Liver (tissue), 8 donors: ENCODE measurements at regions not wholly inside any gene's neighbourhood (a gene's known extent, or its start where the extent isn't known, plus 50 kb on each side); places are given as distances from the start of the nearest gene placed in this dataset.

ENCODE experiments used
- DNase-seq: peaks from one replicate; pipeline ENCODE4 v3.0.0-alpha.2; 2017; ENCODE audit warnings: low spot score
- H3K27ac ChIP-seq, 2 donors: one replicate each; pipeline ENCODE4 v1.7.0; 2013; ENCODE audit warnings: inconsistent platforms in 2 of 2, low read length in 2 of 2, control low read depth in 1 of 2, low read depth in 1 of 2, mild to moderate bottlenecking in 1 of 2
- H3K27me3 ChIP-seq, 4 donors: one replicate each; pipeline versions ENCODE4 v1.6.1 to v1.7.0; 2013; ENCODE audit warnings: low read length in 3 of 4, inconsistent platforms in 1 of 4, mild to moderate bottlenecking in 1 of 4, moderate library complexity in 1 of 4; ENCODE audit not compliant: control insufficient read depth in 4 of 4, insufficient read depth in 4 of 4
- H3K36me3 ChIP-seq, 4 donors: one replicate each; pipeline versions ENCODE4 v1.6.1 to v1.7.0; 2013; ENCODE audit warnings: low read length in 3 of 4, mild to moderate bottlenecking in 3 of 4, low read depth in 1 of 4, moderate library complexity in 1 of 4; ENCODE audit not compliant: control insufficient read depth in 4 of 4, insufficient read depth in 3 of 4
- H3K4me1 ChIP-seq, 4 donors: one replicate each; pipeline versions ENCODE4 v1.6.1 to v1.7.0; 2013; ENCODE audit warnings: low read length in 3 of 4, mild to moderate bottlenecking in 3 of 4, moderate library complexity in 1 of 4; ENCODE audit not compliant: control insufficient read depth in 4 of 4, insufficient read depth in 4 of 4
- H3K4me3 ChIP-seq, 3 donors: one replicate each; pipeline versions ENCODE4 v1.6.1 to v1.7.0; 2013; ENCODE audit warnings: low read length in 3 of 3, control low read depth in 1 of 3, low read depth in 1 of 3, mild to moderate bottlenecking in 1 of 3
- H3K9ac ChIP-seq, 2 donors: one replicate each; pipeline ENCODE4 v1.7.0; 2013; ENCODE audit warnings: low read length in 2 of 2, mild to moderate bottlenecking in 2 of 2, moderate library complexity in 2 of 2, control low read depth in 1 of 2, low read depth in 1 of 2
- H3K9me3 ChIP-seq, 4 donors: one replicate each; pipeline versions ENCODE4 v1.6.1 to v1.7.0; 2013; ENCODE audit warnings: low read length in 3 of 4; ENCODE audit not compliant: control insufficient read depth in 4 of 4
- CTCF ChIP-seq: fragments of 150-350 bp; IDR thresholded peaks from 2 replicates; pipeline ENCODE4 v1.5.1; 2017; ENCODE audit warnings: improper control_type of control experiment, low read depth, low read length; ENCODE audit not compliant: missing input control
- FOXA2 ChIP-seq: IDR thresholded peaks from 2 replicates; pipeline ENCODE4 v1.6.1; 2016; ENCODE audit warnings: antibody characterized with exemption
- GABPA ChIP-seq, 2 donors: IDR thresholded peaks in 1 of 2; conservative IDR thresholded peaks in 1 of 2; 2 replicates each; pipeline ENCODE4 v1.6.1; 2016; ENCODE audit warnings: antibody characterized with exemption in 2 of 2, mild to moderate bottlenecking in 1 of 2, moderate library complexity in 1 of 2
- HNF4A ChIP-seq, 2 donors: conservative IDR thresholded peaks; 2 replicates each; pipeline ENCODE4 v1.6.1; 2016; ENCODE audit warnings: antibody characterized with exemption in 2 of 2, mild to moderate bottlenecking in 2 of 2
- HNF4G ChIP-seq: IDR thresholded peaks from 2 replicates; pipeline ENCODE4 v1.6.1; 2016; ENCODE audit warnings: antibody characterized with exemption
- JUND ChIP-seq, 2 donors: IDR thresholded peaks; 2 replicates each; pipeline ENCODE4 v1.6.1; 2016; ENCODE audit warnings: antibody characterized with exemption in 2 of 2
- MAX ChIP-seq: IDR thresholded peaks from 2 replicates; pipeline ENCODE4 v1.6.1; 2016; ENCODE audit warnings: antibody characterized with exemption
- NR2F2 ChIP-seq: IDR thresholded peaks from 2 replicates; pipeline ENCODE4 v1.6.1; 2016; ENCODE audit warnings: antibody characterized with exemption
- RAD21 ChIP-seq, 2 donors: IDR thresholded peaks; 2 replicates each; pipeline ENCODE4 v1.6.1; 2016; ENCODE audit warnings: antibody characterized with exemption in 2 of 2, mild to moderate bottlenecking in 2 of 2
- REST ChIP-seq: IDR thresholded peaks from 2 replicates; pipeline ENCODE4 v1.6.1; 2016; ENCODE audit warnings: antibody characterized with exemption, mild to moderate bottlenecking
- RXRA ChIP-seq, 2 donors: IDR thresholded peaks; 2 replicates each; pipeline ENCODE4 v1.6.1; 2017 to 2018; ENCODE audit warnings: antibody characterized with exemption in 2 of 2, mild to moderate bottlenecking in 1 of 2
- SP1 ChIP-seq: IDR thresholded peaks from 2 replicates; pipeline ENCODE4 v1.6.1; 2018; ENCODE audit warnings: antibody characterized with exemption, mild to moderate bottlenecking
- TAF1 ChIP-seq: conservative IDR thresholded peaks from 2 replicates; pipeline ENCODE4 v1.6.1; 2016; ENCODE audit warnings: antibody characterized with exemption, mild to moderate bottlenecking
- YY1 ChIP-seq: IDR thresholded peaks from 2 replicates; pipeline ENCODE4 v1.6.1; 2016; ENCODE audit warnings: antibody characterized with exemption, mild to moderate bottlenecking
- WGBS: extraction: QIAGEN DNeasy Blood & Tissue Kit; methylation state at CpG from one replicate; pipeline ENCODE4 v1.1.7; 2013; 5-methylcytosine and 5-hydroxymethylcytosine counted together
- donor health status: healthy.
- donor health status: healthy.
- donor health status: healthy.
- donor health status: healthy.
- donor health status: healthy.

- no peak for TF ChIP-seq REST
- no peak for TF ChIP-seq CTCF
- TF ChIP-seq TAF1: no peak
Observed at GRCh38 chr5:15326932-15327331, 173.0 kb upstream of the FBXL7 start (continued).

GRCh38 chr5:15326471-15326870, 173.5 kb upstream of the FBXL7 start:
- WGBS: 86% methylated on average over 4 of the region's 4 CpGs
- TF ChIP-seq REST (no peak), CTCF (no peak), TAF1 (no peak), JUND (IDR thresholded peaks at IDR 0.05) (no peak), YY1 (no peak), FOXA2 (no peak), HNF4G (no peak), MAX (no peak), HNF4A (conservative IDR thresholded peaks at IDR 0.05) (no peak), RXRA (IDR thresholded peaks at IDR 0.05) (no peak), SP1 (no peak), GABPA (IDR thresholded peaks at IDR 0.05 in 1 of 2, conservative IDR thresholded peaks at IDR 0.05 in 1 of 2) (no peak), RAD21 (IDR thresholded peaks at IDR 0.05) (no peak), NR2F2 (no peak)
- Histone ChIP-seq H3K27me3 (no peaks in the 10 kb centered on the region), H3K9me3 (no peaks in the 10 kb centered on the region), H3K4me3 (no peak overlapping the region), H3K4me1 (peaks cover 0 to 5% (median 1%) of the 10 kb centered on the region in 4 donors), H3K36me3 (no peaks in the 10 kb centered on the region), H3K27ac (no peak overlapping the region), H3K9ac (no peak overlapping the region)
- no peak for DNase-seq
